Uterus (tissue), 2 donors: ENCODE measurements at regions not wholly inside any gene's neighbourhood (a gene's known extent, or its start where the extent isn't known, plus 50 kb on each side); places are given as distances from the start of the nearest gene placed in this dataset.
"Not testable (repeated sequence)": the region's sequence is repeated elsewhere in the genome, so short reads cannot be mapped to it uniquely, and the experiment has no call there.

Experiments
- POLR2A ChIP-seq, 2 donors: fragments of 450-650 bp; IDR thresholded peaks; one replicate each; pipeline ENCODE4 v1.6.1; 2016; ENCODE audit warnings: antibody characterized with exemption in 2 of 2, mild to moderate bottlenecking in 1 of 2, moderate library complexity in 1 of 2
- TF ChIP-seq, protein P1 (sequence below), 4 experiments: fragments of 200-600 bp in 2 of 4; fragments of 450-650 bp in 2 of 4; sonication (generic) in 2 of 4; IDR thresholded peaks; one replicate each; pipeline ENCODE4 v1.5.1; 2016 to 2019; ENCODE audit warnings: antibody characterized with exemption in 4 of 4, mild to moderate bottlenecking in 2 of 4, moderate library complexity in 1 of 4

DNA sequence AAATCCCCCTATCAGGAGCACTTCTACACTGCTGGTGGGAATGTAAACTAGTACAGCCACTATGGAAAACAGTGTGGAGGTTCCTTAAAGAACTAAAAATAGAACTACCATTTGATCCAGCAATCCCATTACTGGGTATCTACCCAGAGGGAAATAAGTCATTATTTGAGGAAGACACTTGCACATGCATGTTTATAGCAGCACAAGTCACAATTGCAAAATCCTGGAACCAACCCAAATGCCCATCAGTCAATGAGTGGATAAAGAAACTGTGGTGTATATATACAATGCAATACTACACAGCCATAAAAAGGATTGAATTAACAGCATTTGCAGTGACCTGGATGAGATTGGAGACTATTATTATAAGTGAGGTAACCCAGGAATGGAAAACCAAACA, 111.7 kb upstream of the ID4 start:
- not testable (repeated sequence) for TF ChIP-seq POLR2A (IDR thresholded peaks at IDR 0.05)
- TF ChIP-seq, protein P1, sequence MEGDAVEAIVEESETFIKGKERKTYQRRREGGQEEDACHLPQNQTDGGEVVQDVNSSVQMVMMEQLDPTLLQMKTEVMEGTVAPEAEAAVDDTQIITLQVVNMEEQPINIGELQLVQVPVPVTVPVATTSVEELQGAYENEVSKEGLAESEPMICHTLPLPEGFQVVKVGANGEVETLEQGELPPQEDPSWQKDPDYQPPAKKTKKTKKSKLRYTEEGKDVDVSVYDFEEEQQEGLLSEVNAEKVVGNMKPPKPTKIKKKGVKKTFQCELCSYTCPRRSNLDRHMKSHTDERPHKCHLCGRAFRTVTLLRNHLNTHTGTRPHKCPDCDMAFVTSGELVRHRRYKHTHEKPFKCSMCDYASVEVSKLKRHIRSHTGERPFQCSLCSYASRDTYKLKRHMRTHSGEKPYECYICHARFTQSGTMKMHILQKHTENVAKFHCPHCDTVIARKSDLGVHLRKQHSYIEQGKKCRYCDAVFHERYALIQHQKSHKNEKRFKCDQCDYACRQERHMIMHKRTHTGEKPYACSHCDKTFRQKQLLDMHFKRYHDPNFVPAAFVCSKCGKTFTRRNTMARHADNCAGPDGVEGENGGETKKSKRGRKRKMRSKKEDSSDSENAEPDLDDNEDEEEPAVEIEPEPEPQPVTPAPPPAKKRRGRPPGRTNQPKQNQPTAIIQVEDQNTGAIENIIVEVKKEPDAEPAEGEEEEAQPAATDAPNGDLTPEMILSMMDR (IDR thresholded peaks at IDR 0.05) = not testable (repeated sequence)
